ENCODE measurements at regions not wholly inside any gene's neighbourhood (a gene's known extent, or its start where the extent isn't known, plus 50 kb on each side); places are given as distances from the start of the nearest gene placed in this dataset.
A peak's percentile ranks its signal among the peaks of the same experiment; 100 is the strongest.

DNA sequence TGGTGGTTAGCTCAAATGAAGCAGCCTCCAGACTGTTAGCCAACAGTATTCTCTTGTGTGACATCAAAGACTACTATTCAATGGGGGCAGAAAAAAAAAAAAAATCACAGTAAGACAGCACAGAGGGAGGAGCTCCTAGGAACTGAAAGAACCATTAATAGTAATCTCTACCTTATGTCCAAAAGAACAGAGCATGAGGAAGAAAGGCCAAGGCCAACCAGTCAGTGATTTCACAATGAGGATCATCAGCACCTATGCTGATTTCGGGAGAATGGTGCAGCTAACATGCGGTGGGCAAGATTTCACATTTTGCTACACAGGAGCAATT is 66.3 kb upstream of the SOX5 start:
- TF ChIP-seq TAF1 (IDR thresholded peaks at IDR 0.05; ENCODE audit: low read depth) (no peak), CREB1 (IDR thresholded peaks at IDR 0.05; ENCODE audit: low read depth) (no peak), TCF12 (IDR thresholded peaks at IDR 0.05; ENCODE audit: low read depth) (no peak), YY1 (IDR thresholded peaks at IDR 0.05; ENCODE audit: low read depth) (no peak), FOXM1 (IDR thresholded peaks at IDR 0.05; ENCODE audit: borderline replicate concordance, low read depth) (no peak)
- TF ChIP-seq, protein P1, sequence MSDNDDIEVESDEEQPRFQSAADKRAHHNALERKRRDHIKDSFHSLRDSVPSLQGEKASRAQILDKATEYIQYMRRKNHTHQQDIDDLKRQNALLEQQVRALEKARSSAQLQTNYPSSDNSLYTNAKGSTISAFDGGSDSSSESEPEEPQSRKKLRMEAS (IDR thresholded peaks at IDR 0.05): no peak

DNA sequence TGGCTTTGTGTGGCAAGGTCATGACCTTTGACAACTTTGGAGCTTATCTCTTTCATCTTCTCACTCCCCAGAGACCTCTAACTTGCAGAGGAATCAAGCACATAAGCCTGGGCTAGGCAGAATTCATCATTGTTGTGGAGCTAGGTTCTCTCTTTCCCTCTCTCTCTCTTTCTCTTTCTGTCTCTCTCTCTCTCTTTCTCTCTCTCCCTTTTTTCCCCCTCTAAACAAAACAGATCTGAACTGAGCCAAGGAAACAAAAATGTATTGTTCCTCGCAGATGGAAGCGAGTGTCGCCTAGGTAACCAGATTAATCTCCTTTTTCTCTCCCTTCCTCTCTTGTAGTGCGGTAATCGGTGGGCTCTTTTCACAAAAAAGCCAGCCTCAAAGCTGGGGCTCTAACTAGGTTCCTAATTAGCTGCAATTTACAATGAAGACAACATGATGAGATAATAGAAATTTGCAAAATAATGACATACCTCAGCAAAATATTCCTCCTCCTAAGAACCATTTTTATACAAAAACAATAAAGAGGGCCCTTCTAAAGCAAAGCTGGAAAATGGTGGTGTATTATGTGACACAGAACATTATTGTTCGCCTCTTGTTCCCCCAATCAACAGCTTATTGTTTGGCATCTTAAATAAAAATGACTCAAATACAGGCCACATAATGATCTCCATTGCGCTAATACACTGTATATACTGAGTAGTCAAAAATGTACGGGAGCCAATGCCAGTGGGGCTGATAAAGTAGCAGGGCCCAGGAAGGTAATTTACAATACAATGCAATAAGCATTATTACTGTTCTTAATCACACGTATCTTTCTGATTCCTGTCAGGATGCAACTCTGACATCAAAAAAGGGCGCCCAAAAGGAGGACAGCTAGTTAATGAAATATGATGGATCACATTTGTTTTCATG is 65.7 kb upstream of the SOX5 start:
- TF ChIP-seq ZBTB7A (IDR thresholded peaks at IDR 0.05; ENCODE audit: low read depth) (no peak), TCF12 (IDR thresholded peaks at IDR 0.05; ENCODE audit: low read depth) (no peak), YY1 (IDR thresholded peaks at IDR 0.05; ENCODE audit: low read depth) (no peak), RAD21 (IDR thresholded peaks at IDR 0.05; ENCODE audit: low read depth) (no peak), CREB1 (IDR thresholded peaks at IDR 0.05; ENCODE audit: low read depth) (no peak)
- TF ChIP-seq, protein P2, sequence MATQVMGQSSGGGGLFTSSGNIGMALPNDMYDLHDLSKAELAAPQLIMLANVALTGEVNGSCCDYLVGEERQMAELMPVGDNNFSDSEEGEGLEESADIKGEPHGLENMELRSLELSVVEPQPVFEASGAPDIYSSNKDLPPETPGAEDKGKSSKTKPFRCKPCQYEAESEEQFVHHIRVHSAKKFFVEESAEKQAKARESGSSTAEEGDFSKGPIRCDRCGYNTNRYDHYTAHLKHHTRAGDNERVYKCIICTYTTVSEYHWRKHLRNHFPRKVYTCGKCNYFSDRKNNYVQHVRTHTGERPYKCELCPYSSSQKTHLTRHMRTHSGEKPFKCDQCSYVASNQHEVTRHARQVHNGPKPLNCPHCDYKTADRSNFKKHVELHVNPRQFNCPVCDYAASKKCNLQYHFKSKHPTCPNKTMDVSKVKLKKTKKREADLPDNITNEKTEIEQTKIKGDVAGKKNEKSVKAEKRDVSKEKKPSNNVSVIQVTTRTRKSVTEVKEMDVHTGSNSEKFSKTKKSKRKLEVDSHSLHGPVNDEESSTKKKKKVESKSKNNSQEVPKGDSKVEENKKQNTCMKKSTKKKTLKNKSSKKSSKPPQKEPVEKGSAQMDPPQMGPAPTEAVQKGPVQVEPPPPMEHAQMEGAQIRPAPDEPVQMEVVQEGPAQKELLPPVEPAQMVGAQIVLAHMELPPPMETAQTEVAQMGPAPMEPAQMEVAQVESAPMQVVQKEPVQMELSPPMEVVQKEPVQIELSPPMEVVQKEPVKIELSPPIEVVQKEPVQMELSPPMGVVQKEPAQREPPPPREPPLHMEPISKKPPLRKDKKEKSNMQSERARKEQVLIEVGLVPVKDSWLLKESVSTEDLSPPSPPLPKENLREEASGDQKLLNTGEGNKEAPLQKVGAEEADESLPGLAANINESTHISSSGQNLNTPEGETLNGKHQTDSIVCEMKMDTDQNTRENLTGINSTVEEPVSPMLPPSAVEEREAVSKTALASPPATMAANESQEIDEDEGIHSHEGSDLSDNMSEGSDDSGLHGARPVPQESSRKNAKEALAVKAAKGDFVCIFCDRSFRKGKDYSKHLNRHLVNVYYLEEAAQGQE (IDR thresholded peaks at IDR 0.05; ENCODE audit: low read depth): no peak
- TF ChIP-seq, protein P1 (IDR thresholded peaks at IDR 0.05): no peak

DNA sequence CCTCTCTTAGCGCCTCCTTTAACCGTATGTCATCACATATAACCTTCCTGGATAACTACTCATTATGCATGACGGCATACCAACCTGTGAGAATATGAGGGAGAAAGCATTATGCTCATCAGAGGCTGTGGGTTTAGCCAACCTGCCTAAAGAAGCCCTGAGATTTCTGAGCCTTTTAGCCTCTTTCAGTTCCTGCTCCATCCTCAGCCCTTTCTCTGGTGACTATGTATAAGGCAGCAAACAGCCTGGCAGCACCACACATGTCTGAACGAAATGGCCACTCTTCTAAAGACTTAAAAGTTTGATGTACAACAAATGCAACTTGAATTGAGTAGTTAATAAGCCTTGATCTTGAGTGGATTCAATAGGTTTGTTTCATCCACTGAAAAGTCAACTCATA is 64.8 kb upstream of the SOX5 start:
- TF ChIP-seq TAF1 (IDR thresholded peaks at IDR 0.05; ENCODE audit: low read depth): no peak
- TF ChIP-seq, protein P3, sequence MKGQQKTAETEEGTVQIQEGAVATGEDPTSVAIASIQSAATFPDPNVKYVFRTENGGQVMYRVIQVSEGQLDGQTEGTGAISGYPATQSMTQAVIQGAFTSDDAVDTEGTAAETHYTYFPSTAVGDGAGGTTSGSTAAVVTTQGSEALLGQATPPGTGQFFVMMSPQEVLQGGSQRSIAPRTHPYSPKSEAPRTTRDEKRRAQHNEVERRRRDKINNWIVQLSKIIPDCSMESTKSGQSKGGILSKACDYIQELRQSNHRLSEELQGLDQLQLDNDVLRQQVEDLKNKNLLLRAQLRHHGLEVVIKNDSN (IDR thresholded peaks at IDR 0.05): no peak
- no peak for TF ChIP-seq TCF12 (IDR thresholded peaks at IDR 0.05; ENCODE audit: low read depth)
- no peak for TF ChIP-seq CEBPB (IDR thresholded peaks at IDR 0.05)
- TF ChIP-seq RAD21 (IDR thresholded peaks at IDR 0.05; ENCODE audit: low read depth): no peak
- TF ChIP-seq EP300 (IDR thresholded peaks at IDR 0.05; ENCODE audit: borderline replicate concordance): no peak
- TF ChIP-seq, protein P2 (IDR thresholded peaks at IDR 0.05; ENCODE audit: low read depth): no peak
- TF ChIP-seq EGR1 (IDR thresholded peaks at IDR 0.05): no peak
- no peak for TF ChIP-seq CREB1 (IDR thresholded peaks at IDR 0.05; ENCODE audit: low read depth)
- TF ChIP-seq ZBTB7A (IDR thresholded peaks at IDR 0.05; ENCODE audit: low read depth): no peak
- no peak for TF ChIP-seq NFIC (IDR thresholded peaks at IDR 0.05)
- TF ChIP-seq, protein P1 (IDR thresholded peaks at IDR 0.05): no peak
- TF ChIP-seq TEAD4 (IDR thresholded peaks at IDR 0.05): no peak
- no peak for TF ChIP-seq FOXM1 (IDR thresholded peaks at IDR 0.05; ENCODE audit: borderline replicate concordance, low read depth)

DNA sequence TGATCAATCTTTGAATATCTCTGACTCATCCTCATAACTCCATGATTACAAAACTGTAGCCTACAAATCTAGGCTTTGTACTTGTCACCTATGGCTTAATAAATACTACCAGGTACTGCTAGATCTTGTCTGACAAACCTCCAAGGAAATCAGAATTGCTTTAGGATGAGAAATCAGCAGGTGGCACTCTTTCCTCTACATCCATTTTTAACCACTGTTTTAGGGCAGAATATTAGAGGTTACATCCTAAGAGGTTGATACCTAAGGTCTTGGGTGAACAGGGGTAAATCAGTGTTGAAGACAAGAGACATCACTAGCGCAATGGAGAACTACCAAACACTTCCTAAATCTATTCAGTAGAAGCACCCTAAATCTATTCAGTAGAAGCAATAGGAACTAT is 63.1 kb upstream of the SOX5 start:
- no peak for TF ChIP-seq CEBPB (IDR thresholded peaks at IDR 0.05)
- TF ChIP-seq, protein P1 (IDR thresholded peaks at IDR 0.05): no peak
- TF ChIP-seq TEAD4 (IDR thresholded peaks at IDR 0.05): no peak
- no peak for TF ChIP-seq EGR1 (IDR thresholded peaks at IDR 0.05)
- TF ChIP-seq TCF12 (IDR thresholded peaks at IDR 0.05; ENCODE audit: low read depth): no peak
- no peak for TF ChIP-seq FOXM1 (IDR thresholded peaks at IDR 0.05; ENCODE audit: borderline replicate concordance, low read depth)
- peak; percentile 30; the same call in 1 of the 2 replicates for TF ChIP-seq RAD21 (IDR thresholded peaks at IDR 0.05; ENCODE audit: low read depth)
- TF ChIP-seq TAF1 (IDR thresholded peaks at IDR 0.05; ENCODE audit: low read depth): no peak

DNA sequence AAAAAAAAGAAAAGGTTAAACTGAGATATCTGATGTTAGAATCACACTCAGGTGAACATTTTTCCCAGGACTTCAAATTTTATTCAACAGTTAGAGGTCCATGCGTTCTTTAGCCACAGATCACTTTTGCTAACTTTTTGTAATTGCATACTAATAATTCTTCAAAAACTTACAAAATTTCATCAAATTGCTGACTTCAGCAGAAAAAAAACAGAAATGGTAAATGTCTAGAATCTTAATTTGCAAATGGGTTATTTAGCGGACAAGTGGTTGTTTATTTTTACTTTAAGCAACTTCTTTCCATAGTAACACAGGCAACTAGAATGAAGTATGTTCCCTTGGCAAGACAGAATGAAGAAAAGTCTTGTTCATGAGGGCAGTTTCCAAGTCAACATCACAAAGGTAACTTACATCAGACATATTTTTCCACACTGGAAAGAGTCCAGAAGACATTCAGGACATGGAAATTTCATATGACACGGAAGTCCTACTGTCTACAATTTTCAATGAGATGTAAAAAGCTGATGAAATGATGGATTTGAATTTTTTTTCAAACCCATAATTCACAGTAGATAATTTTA is 62.5 kb upstream of the SOX5 start:
- TF ChIP-seq NFIC (IDR thresholded peaks at IDR 0.05): no peak
- TF ChIP-seq FOXM1 (IDR thresholded peaks at IDR 0.05; ENCODE audit: borderline replicate concordance, low read depth): no peak
- no peak for TF ChIP-seq RAD21 (IDR thresholded peaks at IDR 0.05; ENCODE audit: low read depth)
- no peak for TF ChIP-seq YY1 (IDR thresholded peaks at IDR 0.05; ENCODE audit: low read depth)
- TF ChIP-seq, protein P2 (IDR thresholded peaks at IDR 0.05; ENCODE audit: low read depth): no peak
- TF ChIP-seq CREB1 (IDR thresholded peaks at IDR 0.05; ENCODE audit: low read depth): no peak
- TF ChIP-seq, protein P1 (IDR thresholded peaks at IDR 0.05): no peak
- TF ChIP-seq, protein P3 (IDR thresholded peaks at IDR 0.05): no peak

Measured in Ishikawa (cell line).